HepG2 (cell line): ENCODE measurements at regions not wholly inside any gene's neighbourhood (a gene's known extent, or its start where the extent isn't known, plus 50 kb on each side); places are given as distances from the start of the nearest gene placed in this dataset.

Experiments used
- ATAC-seq: fragments of 200-7000 bp; cut with Tn5 transposase; 3 replicates; pipeline ENCODE4 v1.9.1; 2020; ENCODE audit warnings: mild to moderate bottlenecking, moderate library complexity
- BruUV-seq: library from RNA; stranded (reverse); fragments of 400-500 nt; replicated peaks from 2 replicates; lab custom pipeline; 2021; lab: Mats Ljungman, UMichigan
- CTCF ChIA-PET: fragments of 300-600 bp; formaldehyde crosslinking; extraction: SDS; loops from one replicate; lab custom pipeline; 2021; ENCODE audit warnings: low total read pairs, inconsistent platforms, low intra/inter-chr PET ratio; lab: Yijun Ruan, JAX
- POLR2A ChIA-PET: fragments of 350-600 bp; sonication (Branson Sonifier 250); formaldehyde crosslinking; loops from one replicate; lab custom pipeline; 2020; ENCODE audit warnings: antibody characterized with exemption, inconsistent platforms; lab: Yijun Ruan, JAX
- DNase-seq: peaks from one replicate; pipeline ENCODE4 v3.0.0-alpha.2; 2015; ENCODE audit warnings: low spot score
- FAIRE-seq: peaks from 3 replicates; lab custom pipeline; 2011; peaks lifted over from hg19 to GRCh38; lab: Jason Lieb, UNC
- H2AFZ ChIP-seq: one replicate; pipeline ENCODE4 v1.6.1; 2011; ENCODE audit warnings: low read length, inconsistent platforms
- H3K27ac ChIP-seq: fragments of 300-600 bp; 3 replicates; pipeline ENCODE4 v1.8.0; 2011; ENCODE audit warnings: mixed run types, mild to moderate bottlenecking, mixed read lengths, low read length, inconsistent platforms; ENCODE audit not compliant: insufficient read depth; ENCODE audit errors: extremely low read length
- H3K27me3 ChIP-seq, 2 experiments: fragments of 200-600 bp in 1 of 2; 2 replicates in 1 of 2; 3 replicates in 1 of 2; pipeline versions ENCODE4 v1.6.0 to v1.8.0; 2011; ENCODE audit warnings: low read length in 2 of 2, mild to moderate bottlenecking in 2 of 2, moderate library complexity in 2 of 2, inconsistent platforms in 1 of 2; ENCODE audit not compliant: insufficient read depth in 2 of 2, control insufficient read depth in 1 of 2
- H3K36me3 ChIP-seq, 2 experiments: fragments of 200-600 bp in 1 of 2; replicated peaks in 1 of 2; 2 replicates in 1 of 2; 3 replicates in 1 of 2; pipeline versions ENCODE4 v1.5.1 to v1.8.0; 2011; ENCODE audit warnings: low read length in 2 of 2, inconsistent platforms in 1 of 2; ENCODE audit not compliant: insufficient read depth in 2 of 2, control insufficient read depth in 1 of 2
- H3K4me1 ChIP-seq: 2 replicates; pipeline ENCODE4 v1.5.1; 2012; ENCODE audit warnings: low read length, inconsistent platforms; ENCODE audit not compliant: insufficient read depth
- H3K4me2 ChIP-seq: 2 replicates; pipeline ENCODE4 v1.6.0; 2011; ENCODE audit warnings: low read depth, low read length, inconsistent platforms
- H3K4me3 ChIP-seq, 3 experiments: fragments of 200-600 bp in 1 of 3; sonication (generic), shearing (Covaris generic) in 1 of 3; replicated peaks in 1 of 3; 2 replicates each; pipeline ENCODE4 v1.5.1; 2011 to 2016; ENCODE audit warnings: low read length in 3 of 3, inconsistent platforms in 2 of 3, low read depth in 2 of 3, mild to moderate bottlenecking in 2 of 3, control low read depth in 1 of 3, mixed read lengths in 1 of 3; ENCODE audit not compliant: insufficient read depth in 1 of 3
- H3K79me2 ChIP-seq: one replicate; pipeline ENCODE4 v1.6.1; 2011; ENCODE audit warnings: low read length, inconsistent platforms; ENCODE audit not compliant: insufficient read depth
- H3K9ac ChIP-seq: 2 replicates; pipeline ENCODE4 v1.6.0; 2011; ENCODE audit warnings: mild to moderate bottlenecking, low read depth, low read length, inconsistent platforms; ENCODE audit not compliant: insufficient read depth
- H3K9me3 ChIP-seq: 2 replicates; pipeline ENCODE4 v1.5.1; 2012; ENCODE audit warnings: mild to moderate bottlenecking, low read length
- H4K20me1 ChIP-seq: 2 replicates; pipeline ENCODE4 v1.6.0; 2011; ENCODE audit warnings: inconsistent platforms, mild to moderate bottlenecking, low read length, moderate library complexity; ENCODE audit not compliant: insufficient read depth
- ARID4A ChIP-seq: sonication (generic); formaldehyde crosslinking; IDR thresholded peaks from 2 replicates; pipeline ENCODE4 v1.5.0; 2020; ENCODE audit warnings: mild to moderate bottlenecking, missing genetic modification reagents, borderline replicate concordance
- CCAR2 ChIP-seq: fragments of 200-400 bp; formaldehyde crosslinking; optimal IDR thresholded peaks from 2 replicates; pipeline ENCODE3; 2018; ENCODE audit warnings: low read depth, mild to moderate bottlenecking, low read length, moderate library complexity
- ZNF207 ChIP-seq: fragments of 450-650 bp; IDR thresholded peaks from 2 replicates; pipeline ENCODE4 v1.6.1; 2016; ENCODE audit warnings: antibody characterized with exemption, borderline replicate concordance
- ZNF281 ChIP-seq: sonication (generic); formaldehyde crosslinking; IDR thresholded peaks from 2 replicates; pipeline ENCODE4 v1.4.0; 2020; ENCODE audit warnings: missing genetic modification reagents, borderline replicate concordance
- ZNF547 ChIP-seq: sonication (generic); formaldehyde crosslinking; IDR thresholded peaks from 2 replicates; pipeline ENCODE4 v1.5.1; 2020; ENCODE audit warnings: mild to moderate bottlenecking, missing genetic modification reagents
- ZNF879 ChIP-seq: sonication (generic); formaldehyde crosslinking; IDR thresholded peaks from 2 replicates; pipeline ENCODE4 v1.8.1; 2023; ENCODE audit warnings: missing genetic modification reagents
- WGBS: methylation state at CpG from one replicate; pipeline ENCODE4 v1.1.6; 2017; ENCODE audit warnings: low lambda C conversion rate; 5-methylcytosine and 5-hydroxymethylcytosine counted together
- in situ Hi-C: cut with HindIII; loops from 2 replicates; pipeline ENCODE4 v1.10.0; 2017; ENCODE audit warnings: low pct_unique_long_range_greater_than_20kb; ENCODE audit not compliant: extremely low pct_ligation_motif_present
- intact Hi-C: fragments of 100-400 bp; cut with micrococcal nuclease; formaldehyde crosslinking; loops from one replicate; pipeline ENCODE4 v1.10.0; 2022; ENCODE audit not compliant: unreplicated experiment
- TF ChIP-seq, protein P1 (sequence below): sonication (generic); formaldehyde crosslinking; IDR thresholded peaks from 2 replicates; pipeline ENCODE4 v1.8.1; 2023; ENCODE audit warnings: mild to moderate bottlenecking, missing genetic modification reagents
- TF ChIP-seq, protein P2 (sequence below): sonication (generic); formaldehyde crosslinking; IDR thresholded peaks from 2 replicates; pipeline ENCODE4 v1.4.0; 2020; ENCODE audit warnings: missing genetic modification reagents, borderline replicate concordance

DNA sequence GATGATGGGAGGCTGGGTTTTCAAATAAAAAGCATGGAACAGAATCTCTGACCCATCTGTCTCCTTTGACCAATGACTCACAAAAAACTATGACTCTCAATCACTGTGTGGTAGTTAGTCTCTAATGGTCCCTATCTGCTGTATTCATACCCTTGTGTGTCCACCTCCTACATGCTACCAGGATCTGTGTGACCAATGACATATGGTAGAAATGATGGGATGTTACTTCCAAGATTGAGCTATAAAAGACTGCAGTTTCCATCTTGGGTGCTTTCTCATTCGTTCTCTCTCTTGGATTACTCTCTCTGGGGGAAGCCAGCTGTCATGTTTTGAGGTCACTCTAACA lies 144.7 kb upstream of the BTG1 start (continued):
- TF ChIP-seq ARID4A (CRISPR knock-in tag): no peak
- no peak for TF ChIP-seq ZNF207
- TF ChIP-seq ZNF879 (CRISPR knock-in tag): no peak
- TF ChIP-seq, all 625 proteins: peak for 0

DNA sequence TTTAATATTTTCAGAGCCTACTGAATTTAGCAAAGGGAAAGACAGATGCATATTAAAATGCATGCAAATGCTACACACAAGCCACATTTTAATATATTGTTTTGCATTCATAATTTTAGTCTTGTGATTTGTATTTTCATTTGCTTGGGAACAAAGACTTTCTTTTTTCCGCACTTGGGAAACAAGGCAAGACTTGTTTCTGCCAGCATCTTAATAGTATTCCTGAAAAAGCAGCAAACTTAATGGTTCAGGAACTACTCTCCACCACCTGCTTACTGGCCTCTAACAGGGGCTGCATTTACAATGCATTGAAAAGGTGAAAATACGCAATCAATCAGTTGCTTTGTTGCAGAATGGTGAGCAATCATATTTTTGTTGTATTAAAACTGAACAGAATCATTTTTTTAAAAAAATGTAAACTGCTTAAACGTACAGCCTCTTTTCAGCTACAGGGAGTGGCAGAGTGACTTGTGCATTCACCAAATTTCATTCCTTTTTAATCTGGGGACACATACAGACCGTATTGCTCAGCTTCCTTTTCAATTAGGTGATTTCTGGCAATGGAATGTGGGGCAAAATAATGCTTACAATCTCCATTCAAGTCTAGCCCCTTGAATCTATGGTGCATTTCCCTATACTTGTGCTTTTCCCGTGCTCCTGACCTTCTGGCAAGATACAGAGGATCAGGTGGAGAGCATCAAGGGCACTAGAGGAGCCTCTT lies 144.1 kb upstream of the BTG1 start:
- intact Hi-C loops: no loop called here
- TF ChIP-seq CCAR2: no peak
- no peak for TF ChIP-seq ZNF281 (CRISPR knock-in tag)
- TF ChIP-seq, protein P1, sequence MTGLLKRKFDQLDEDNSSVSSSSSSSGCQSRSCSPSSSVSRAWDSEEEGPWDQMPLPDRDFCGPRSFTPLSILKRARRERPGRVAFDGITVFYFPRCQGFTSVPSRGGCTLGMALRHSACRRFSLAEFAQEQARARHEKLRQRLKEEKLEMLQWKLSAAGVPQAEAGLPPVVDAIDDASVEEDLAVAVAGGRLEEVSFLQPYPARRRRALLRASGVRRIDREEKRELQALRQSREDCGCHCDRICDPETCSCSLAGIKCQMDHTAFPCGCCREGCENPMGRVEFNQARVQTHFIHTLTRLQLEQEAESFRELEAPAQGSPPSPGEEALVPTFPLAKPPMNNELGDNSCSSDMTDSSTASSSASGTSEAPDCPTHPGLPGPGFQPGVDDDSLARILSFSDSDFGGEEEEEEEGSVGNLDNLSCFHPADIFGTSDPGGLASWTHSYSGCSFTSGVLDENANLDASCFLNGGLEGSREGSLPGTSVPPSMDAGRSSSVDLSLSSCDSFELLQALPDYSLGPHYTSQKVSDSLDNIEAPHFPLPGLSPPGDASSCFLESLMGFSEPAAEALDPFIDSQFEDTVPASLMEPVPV (CRISPR knock-in tag): no peak
- TF ChIP-seq, protein P2, sequence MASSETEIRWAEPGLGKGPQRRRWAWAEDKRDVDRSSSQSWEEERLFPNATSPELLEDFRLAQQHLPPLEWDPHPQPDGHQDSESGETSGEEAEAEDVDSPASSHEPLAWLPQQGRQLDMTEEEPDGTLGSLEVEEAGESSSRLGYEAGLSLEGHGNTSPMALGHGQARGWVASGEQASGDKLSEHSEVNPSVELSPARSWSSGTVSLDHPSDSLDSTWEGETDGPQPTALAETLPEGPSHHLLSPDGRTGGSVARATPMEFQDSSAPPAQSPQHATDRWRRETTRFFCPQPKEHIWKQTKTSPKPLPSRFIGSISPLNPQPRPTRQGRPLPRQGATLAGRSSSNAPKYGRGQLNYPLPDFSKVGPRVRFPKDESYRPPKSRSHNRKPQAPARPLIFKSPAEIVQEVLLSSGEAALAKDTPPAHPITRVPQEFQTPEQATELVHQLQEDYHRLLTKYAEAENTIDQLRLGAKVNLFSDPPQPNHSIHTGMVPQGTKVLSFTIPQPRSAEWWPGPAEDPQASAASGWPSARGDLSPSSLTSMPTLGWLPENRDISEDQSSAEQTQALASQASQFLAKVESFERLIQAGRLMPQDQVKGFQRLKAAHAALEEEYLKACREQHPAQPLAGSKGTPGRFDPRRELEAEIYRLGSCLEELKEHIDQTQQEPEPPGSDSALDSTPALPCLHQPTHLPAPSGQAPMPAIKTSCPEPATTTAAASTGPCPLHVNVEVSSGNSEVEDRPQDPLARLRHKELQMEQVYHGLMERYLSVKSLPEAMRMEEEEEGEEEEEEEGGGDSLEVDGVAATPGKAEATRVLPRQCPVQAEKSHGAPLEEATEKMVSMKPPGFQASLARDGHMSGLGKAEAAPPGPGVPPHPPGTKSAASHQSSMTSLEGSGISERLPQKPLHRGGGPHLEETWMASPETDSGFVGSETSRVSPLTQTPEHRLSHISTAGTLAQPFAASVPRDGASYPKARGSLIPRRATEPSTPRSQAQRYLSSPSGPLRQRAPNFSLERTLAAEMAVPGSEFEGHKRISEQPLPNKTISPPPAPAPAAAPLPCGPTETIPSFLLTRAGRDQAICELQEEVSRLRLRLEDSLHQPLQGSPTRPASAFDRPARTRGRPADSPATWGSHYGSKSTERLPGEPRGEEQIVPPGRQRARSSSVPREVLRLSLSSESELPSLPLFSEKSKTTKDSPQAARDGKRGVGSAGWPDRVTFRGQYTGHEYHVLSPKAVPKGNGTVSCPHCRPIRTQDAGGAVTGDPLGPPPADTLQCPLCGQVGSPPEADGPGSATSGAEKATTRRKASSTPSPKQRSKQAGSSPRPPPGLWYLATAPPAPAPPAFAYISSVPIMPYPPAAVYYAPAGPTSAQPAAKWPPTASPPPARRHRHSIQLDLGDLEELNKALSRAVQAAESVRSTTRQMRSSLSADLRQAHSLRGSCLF (CRISPR knock-in tag): no peak
- TF ChIP-seq ZNF547 (CRISPR knock-in tag): no peak

More for the DNA sequence above, 144.1 kb upstream of the BTG1 start:
- no peak overlapping the region for H2AFZ ChIP-seq
- FAIRE-seq (no peak), ATAC-seq (no peak), DNase-seq (no peak)
- H3K4me1 ChIP-seq: no peaks in the 10 kb centered on the region; the same call in 1 of the 2 replicates
- no peaks in the 10 kb centered on the region for H3K36me3 ChIP-seq
- CTCF ChIA-PET: no interaction called here
- no peak overlapping the region for H3K4me2 ChIP-seq
- no peaks in the 10 kb centered on the region for H4K20me1 ChIP-seq
- BruUV-seq: no TSS peak
- POLR2A ChIA-PET: no interaction called here
- H3K79me2 ChIP-seq: no peaks in the 10 kb centered on the region
- no peak overlapping the region for H3K9ac ChIP-seq
- H3K27ac ChIP-seq: no peak overlapping the region
- H3K4me3 ChIP-seq: no peak overlapping the region
- in situ Hi-C loops: no loop called here
- 10% methylated on average over 5 of the region's 5 CpGs for WGBS
- no peaks in the 10 kb centered on the region for H3K9me3 ChIP-seq
- H3K27me3 ChIP-seq: no peaks in the 10 kb centered on the region
